NCI-H1092 treated with DMSO at 0.1 percent for 48 hours (cell line): ENCODE measurements at regions not wholly inside any gene's neighbourhood (a gene's known extent, or its start where the extent isn't known, plus 50 kb on each side); places are given as distances from the start of the nearest gene placed in this dataset.
"Not testable (repeated sequence)": the region's sequence is repeated elsewhere in the genome, so short reads cannot be mapped to it uniquely, and the experiment has no call there.

Experiments used
- DNase-seq: peaks from one replicate; lab custom pipeline; 2025; lab: John Stamatoyannopoulos, UW

- no peak for DNase-seq
Observed at GRCh38 chr12:118536306-118536906, 160.1 kb downstream of the SUDS3 start.

DNA sequence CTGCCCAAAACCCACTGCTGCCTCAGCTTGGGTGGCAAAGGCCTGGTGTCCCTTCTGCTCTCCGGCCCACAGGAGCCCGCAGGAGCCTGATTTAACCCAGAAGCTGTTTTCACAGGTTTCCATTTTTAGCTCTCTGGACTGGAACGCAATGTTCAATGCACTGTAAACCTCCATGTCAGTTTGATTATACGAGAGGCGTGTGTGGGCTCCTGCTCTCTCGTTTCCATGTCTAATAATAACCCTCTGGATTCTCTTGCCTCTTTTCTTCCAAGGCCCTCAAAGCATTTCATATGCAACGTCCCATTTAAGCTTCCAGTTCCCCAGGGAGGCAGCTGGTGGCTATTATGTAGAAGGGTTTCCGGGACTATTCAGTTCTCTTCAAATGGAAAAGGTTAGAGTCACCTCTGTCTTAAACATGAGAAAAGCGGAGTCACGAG, 161.1 kb downstream of the SUDS3 start:
- DNase-seq = peak; percentile 44

GRCh38 chr12:118541071-118541470, 164.7 kb downstream of the SUDS3 start:
- DNase-seq = no peak

DNA sequence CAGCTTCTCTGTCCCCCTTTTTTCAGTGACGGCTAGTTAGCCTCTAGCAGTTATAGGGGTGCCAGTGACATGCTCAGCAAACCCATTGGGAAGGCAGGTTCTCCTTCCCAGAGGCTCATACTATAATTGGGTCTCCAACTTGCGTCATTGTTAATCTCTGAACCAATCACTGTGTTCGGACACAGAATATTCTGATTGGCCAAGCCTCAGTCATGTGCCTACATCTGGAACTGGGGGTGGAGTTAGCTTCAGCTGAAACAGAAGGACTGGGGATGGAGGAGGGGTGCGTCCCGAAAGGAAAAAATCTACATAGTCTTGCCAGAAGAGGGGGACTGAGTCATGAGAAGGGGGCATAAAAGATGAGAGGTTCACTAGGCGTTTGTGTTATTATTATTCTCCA, 165.6 kb downstream of the SUDS3 start:
- DNase-seq = no peak

GRCh38 chr12:118543651-118544050, 167.3 kb downstream of the SUDS3 start:
- DNase-seq = no peak

- no peak for DNase-seq
Observed at GRCh38 chr12:118544569-118544968, 168.2 kb downstream of the SUDS3 start.

DNA sequence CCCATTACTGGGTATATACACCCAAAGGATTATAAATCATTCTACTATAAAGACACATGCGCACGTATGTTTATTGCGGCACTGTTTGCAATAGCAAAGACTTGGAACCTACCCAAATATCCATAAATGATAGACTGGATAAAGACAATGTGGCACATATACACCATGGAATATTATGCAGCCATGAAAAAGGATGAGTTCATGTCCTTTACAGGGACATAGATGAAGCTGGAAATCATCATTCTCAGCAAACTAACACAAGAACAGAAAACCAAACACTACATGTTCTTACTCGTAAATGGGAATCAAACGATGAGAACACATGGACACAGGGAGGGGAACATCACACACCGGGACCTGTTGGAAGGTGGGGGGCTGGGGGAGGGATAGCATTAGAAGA, 171.3 kb downstream of the SUDS3 start:
- DNase-seq = not testable (repeated sequence)

DNA sequence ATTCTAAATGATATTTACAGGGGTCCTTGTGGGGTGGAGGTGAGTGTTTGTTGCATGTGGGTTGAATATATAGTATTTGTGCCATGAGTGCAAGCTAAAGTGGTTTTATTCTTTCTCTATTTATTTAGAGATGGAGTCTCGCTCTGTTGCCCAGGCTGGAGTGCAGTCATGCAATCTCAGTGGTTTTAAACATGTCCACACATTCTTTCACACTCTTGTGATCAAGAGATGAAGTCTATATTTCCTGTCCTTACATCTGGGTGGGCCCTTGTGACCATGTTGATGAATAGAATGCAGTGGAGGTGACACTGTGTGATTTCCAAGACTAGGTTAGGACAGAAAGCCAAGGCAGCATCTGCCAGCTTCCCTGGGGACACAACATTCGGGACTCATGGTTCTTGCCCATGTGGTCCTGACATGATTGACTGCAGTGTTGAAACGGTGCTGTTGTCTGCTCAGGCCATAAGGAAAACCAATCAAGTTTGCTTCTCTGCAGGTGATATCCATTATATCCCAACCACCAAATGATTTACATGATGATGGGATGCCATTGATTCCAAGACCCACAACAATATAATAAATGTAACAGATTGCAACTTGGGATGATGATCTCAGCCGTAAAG, 172.6 kb downstream of the SUDS3 start:
- no peak for DNase-seq

GRCh38 chr12:118549510-118549980, 173.2 kb downstream of the SUDS3 start:
- DNase-seq = no peak

- DNase-seq = no peak
Observed at GRCh38 chr12:118553856-118554504, 177.6 kb downstream of the SUDS3 start.

- DNase-seq = no peak
Observed at GRCh38 chr12:118558941-118559340, 182.6 kb downstream of the SUDS3 start.

- no peak for DNase-seq
Observed at GRCh38 chr12:118560733-118561132, 184.4 kb downstream of the SUDS3 start.

GRCh38 chr12:118571730-118572129, 195.4 kb downstream of the SUDS3 start:
- DNase-seq = no peak

GRCh38 chr12:118574288-118574687, 197.9 kb downstream of the SUDS3 start:
- DNase-seq = no peak

GRCh38 chr12:118575730-118576129, 199.4 kb downstream of the SUDS3 start:
- DNase-seq = no peak

- DNase-seq = no peak
Observed at GRCh38 chr12:118581371-118581770, 205.0 kb downstream of the SUDS3 start.

DNA sequence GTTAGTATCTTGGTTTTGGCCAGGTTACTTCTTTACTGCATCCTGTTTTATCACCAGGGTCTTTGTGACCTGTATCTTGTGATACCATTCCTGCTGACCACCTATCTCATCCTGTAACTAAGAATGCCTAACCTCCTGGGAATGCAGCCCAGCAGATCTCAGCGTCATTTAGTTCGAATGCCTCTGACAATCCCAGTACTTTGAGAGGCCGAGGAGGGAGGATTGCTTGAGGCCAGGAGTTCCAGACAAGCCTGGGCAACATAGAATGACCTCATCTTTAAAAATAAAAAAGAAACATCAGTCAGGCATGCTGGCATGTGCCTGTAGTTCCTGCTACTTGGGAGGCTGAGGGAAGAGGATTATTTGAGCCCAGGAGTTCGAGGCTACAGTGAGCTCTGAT, 206.5 kb downstream of the SUDS3 start:
- DNase-seq = no peak

DNA sequence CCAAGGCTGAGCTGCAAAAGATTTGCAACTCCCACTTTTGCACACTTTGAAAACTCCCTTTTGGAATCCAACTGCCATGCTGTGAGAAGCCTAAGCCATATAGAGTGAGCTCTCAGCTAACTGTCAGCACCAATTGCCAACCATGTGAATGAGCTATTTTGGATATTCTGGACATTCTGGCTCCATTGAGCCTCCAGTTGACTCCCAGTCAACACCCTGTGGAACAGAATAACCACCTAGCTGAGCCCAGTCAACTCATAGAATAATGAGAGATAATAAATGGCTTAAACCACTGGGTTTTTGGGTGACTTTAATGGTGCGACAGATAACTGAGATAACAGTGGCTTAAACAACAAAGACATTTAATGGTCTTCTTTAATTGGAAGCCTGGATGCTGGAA, 210.1 kb downstream of the SUDS3 start:
- no peak for DNase-seq

DNA sequence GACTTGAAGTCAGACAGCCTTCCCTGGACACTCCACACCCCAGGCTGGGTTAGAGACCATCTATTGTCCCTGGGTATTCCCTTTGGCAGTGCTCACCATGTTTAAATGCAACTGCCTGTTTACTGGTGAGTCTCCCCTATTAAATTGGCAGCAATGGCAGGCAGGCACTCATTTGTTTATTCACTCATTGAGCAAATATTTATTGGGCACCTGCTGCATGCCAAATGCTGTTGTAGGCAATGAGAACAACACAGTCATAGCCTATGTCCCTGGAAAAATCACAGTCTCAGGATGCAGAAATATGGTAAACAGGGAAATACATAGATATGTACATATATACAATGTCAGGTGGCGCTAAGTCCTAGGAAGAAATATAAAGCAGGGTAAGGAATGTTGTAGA, 212.8 kb downstream of the SUDS3 start:
- DNase-seq = no peak

GRCh38 chr12:118590406-118591150, 214.2 kb downstream of the SUDS3 start:
- DNase-seq = no peak

DNA sequence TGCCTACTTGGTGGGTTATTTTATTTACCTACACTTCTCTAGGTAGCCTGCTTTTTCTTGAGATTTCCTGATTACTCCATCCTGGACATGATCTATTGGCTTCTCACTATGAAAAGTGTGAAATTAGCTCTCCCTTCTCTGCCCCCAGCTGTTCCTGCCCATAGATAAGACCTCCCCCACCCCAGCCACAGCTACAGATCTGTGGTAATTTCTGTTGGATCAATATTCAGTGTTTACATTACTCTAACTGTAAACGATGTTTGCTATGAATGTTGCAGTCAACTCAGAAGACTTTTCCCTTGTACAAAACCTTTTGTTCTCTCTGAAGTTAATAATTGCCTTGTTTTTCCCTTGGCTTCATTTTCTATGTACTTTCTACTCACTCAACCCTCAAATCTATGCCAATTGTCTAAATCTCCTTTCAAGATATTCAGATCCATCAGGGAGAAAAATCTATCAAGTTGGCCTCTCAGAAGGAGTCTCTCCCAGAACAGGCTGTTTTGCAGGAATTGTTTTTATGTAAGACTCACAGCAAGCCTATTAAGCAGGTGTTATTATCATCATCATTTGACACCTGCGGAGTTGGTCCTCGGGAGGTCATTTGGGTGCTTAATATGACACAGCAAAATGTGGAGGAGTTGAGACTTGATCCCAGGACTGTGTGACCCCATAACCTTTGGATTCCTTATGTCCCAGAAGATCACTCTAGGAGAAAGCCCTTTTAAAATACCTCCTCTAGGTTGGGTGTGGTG, 227.4 kb downstream of the SUDS3 start:
- DNase-seq = no peak

- no peak for DNase-seq
Observed at GRCh38 chr12:118606690-118607089, 230.3 kb downstream of the SUDS3 start.
